GM06990 (cell line): ENCODE measurements at regions not wholly inside any gene's neighbourhood (a gene's known extent, or its start where the extent isn't known, plus 50 kb on each side); places are given as distances from the start of the nearest gene placed in this dataset.

ENCODE experiments used
- DNase-seq: peaks from one replicate; pipeline ENCODE4 v3.0.0-alpha.2; 2011; ENCODE audit not compliant: insufficient read length; ENCODE audit errors: extremely low read depth
- H3K27me3 ChIP-seq: replicated peaks from 2 replicates; pipeline ENCODE4 v1.6.0; 2011; ENCODE audit warnings: low read length; ENCODE audit not compliant: control insufficient read depth, insufficient read depth
- H3K36me3 ChIP-seq: 2 replicates; pipeline ENCODE4 v1.5.1; 2011; ENCODE audit warnings: low read length; ENCODE audit not compliant: control insufficient read depth, insufficient read depth
- H3K4me3 ChIP-seq: replicated peaks from 2 replicates; pipeline ENCODE4 v1.5.1; 2011; ENCODE audit warnings: low read depth, mild to moderate bottlenecking, control low read depth, low read length
- TF ChIP-seq, protein P1 (sequence below): IDR thresholded peaks from 2 replicates; pipeline ENCODE4 v1.5.1; 2011; ENCODE audit warnings: low read length, control low read depth, mild to moderate bottlenecking, inconsistent platforms; ENCODE audit not compliant: insufficient read depth, poor library complexity, severe bottlenecking

DNA sequence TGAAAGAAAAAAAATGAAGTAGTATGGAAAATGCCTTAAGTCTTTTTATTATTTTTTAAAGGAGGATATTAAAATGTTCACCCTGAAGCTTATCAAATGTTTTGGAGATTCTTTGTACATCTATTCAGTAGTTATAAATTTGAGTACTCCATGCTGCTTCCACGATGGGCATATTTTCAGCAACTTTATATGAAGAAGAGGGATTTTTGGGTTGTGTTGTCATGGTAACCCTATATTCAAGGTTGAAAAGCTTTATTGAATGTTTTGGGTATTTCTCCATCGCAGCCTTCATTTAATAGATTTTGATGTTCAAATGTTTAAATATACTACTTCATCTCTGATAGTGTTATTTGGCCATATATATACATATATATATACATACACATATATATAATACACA, 557.5 kb downstream of the CAAP1 start:
- Histone ChIP-seq H3K27me3 (no peaks in the 10 kb centered on the region), H3K4me3 (no peak overlapping the region), H3K36me3 (no peaks in the 10 kb centered on the region)
- no peak for DNase-seq
- TF ChIP-seq, protein P1, sequence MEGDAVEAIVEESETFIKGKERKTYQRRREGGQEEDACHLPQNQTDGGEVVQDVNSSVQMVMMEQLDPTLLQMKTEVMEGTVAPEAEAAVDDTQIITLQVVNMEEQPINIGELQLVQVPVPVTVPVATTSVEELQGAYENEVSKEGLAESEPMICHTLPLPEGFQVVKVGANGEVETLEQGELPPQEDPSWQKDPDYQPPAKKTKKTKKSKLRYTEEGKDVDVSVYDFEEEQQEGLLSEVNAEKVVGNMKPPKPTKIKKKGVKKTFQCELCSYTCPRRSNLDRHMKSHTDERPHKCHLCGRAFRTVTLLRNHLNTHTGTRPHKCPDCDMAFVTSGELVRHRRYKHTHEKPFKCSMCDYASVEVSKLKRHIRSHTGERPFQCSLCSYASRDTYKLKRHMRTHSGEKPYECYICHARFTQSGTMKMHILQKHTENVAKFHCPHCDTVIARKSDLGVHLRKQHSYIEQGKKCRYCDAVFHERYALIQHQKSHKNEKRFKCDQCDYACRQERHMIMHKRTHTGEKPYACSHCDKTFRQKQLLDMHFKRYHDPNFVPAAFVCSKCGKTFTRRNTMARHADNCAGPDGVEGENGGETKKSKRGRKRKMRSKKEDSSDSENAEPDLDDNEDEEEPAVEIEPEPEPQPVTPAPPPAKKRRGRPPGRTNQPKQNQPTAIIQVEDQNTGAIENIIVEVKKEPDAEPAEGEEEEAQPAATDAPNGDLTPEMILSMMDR = no peak

DNA sequence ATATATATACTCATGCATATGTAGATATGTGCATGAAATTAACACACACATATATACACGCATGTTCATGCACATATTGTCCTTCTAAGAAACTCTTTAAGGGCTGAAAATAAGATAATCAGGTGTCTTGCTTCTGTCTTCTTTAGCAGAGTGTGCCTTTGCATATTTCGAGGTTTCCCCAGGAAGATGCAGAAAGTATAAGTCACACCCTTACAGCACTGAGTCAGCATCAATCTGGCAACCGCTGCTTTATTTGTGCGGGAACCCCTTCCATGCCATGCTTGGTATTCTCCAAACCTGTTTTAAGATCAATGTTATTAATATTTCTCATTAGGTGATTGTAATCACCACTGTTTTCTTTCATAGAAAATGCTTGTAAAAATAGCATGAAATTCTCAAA, 557.9 kb downstream of the CAAP1 start:
- TF ChIP-seq, protein P1 = no peak
- no peaks in the 10 kb centered on the region for H3K27me3 ChIP-seq
- no peak overlapping the region for H3K4me3 ChIP-seq
- no peak for DNase-seq
- H3K36me3 ChIP-seq = no peaks in the 10 kb centered on the region

DNA sequence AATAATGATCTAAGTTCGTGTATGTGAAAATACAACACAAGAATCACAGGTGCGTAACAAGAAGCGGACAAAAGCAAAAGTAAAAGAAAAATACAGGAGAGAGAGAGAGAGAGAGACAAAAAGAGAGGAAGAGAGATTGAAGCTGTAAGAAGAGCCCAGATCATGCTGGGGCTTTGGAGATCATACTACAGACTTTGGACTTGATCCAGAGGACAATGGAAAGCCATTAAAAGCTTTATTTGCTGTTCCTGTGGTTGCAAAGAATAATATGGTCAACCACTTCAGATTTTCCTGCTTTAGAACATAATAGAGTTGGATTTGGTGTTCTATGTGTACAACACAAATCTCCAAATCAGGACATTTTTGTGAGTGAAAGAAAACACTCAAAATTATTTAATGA, 561.4 kb downstream of the CAAP1 start:
- Histone ChIP-seq H3K36me3 (no peaks in the 10 kb centered on the region), H3K27me3 (no peaks in the 10 kb centered on the region), H3K4me3 (no peak overlapping the region)
- TF ChIP-seq, protein P1 = no peak
- DNase-seq = no peak

DNA sequence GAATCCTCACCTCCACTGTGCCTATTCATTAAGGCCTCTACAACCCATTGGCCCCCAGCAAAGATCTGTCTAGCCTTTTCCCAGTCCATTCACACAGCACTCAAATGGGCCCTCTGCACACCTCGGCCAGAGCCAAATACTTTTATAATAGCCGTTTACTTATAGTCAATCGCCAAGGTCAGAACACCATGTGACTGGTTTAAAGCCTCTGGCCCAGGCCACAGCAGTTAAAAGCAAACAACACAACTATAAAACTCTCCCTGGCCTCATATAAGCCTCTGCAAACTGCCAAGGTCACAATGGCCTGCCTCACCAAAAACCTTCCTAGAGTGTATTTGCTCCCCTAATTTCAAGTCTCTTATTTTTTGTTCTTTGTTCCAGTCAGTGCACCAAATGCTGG, 562.6 kb downstream of the CAAP1 start:
- Histone ChIP-seq H3K4me3 (no peak overlapping the region), H3K27me3 (no peaks in the 10 kb centered on the region), H3K36me3 (no peaks in the 10 kb centered on the region)
- no peak for DNase-seq
- TF ChIP-seq, protein P1 = no peak

DNA sequence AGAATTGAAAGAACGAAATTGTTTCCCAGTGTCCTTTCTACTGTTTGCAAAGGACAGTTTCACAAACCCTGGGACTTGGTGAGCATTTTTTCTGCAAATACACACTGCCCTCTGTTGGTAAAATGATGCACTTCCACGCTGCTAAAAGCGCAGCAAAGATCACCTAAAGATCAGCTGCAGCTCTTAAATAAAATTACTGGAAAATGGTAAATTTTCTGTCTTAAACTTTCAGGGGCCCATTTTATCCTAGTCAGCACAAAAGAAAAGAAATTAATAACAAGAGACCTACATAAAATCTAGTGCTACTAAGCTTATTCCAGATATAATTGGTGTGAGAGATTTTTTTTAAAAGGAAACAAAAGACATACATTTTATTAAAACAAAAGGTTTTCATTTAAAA, 566.0 kb downstream of the CAAP1 start:
- no peak for DNase-seq
- TF ChIP-seq, protein P1 = peak; percentile 74
- no peaks in the 10 kb centered on the region for H3K27me3 ChIP-seq
- H3K4me3 ChIP-seq = no peak overlapping the region
- H3K36me3 ChIP-seq = no peaks in the 10 kb centered on the region

DNA sequence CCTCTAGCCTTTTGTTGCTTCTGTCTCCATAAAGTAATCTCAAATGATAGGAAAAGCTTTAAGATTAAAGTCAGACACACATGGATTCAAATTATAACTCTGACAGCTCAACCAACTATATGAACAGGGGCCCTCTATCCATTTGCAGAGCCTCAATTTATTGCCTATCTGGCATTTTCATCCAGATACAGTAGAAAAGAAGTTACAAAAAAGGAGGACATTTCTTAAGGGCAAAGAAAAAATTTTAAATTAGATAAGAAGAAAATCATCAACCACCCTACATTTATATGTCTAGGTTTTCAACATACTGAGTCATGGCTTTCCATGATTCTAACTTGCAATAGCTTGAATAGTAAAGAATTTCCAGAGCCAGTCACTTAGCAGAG, 567.2 kb downstream of the CAAP1 start:
- Histone ChIP-seq H3K27me3 (no peaks in the 10 kb centered on the region), H3K4me3 (no peak overlapping the region), H3K36me3 (no peaks in the 10 kb centered on the region)
- DNase-seq = no peak
- TF ChIP-seq, protein P1 = no peak
